A549 (cell line): ENCODE measurements at regions not wholly inside any gene's neighbourhood (a gene's known extent, or its start where the extent isn't known, plus 50 kb on each side); places are given as distances from the start of the nearest gene placed in this dataset.
A peak's percentile ranks its signal among the peaks of the same experiment; 100 is the strongest.
"Not testable (repeated sequence)": the region's sequence is repeated elsewhere in the genome, so short reads cannot be mapped to it uniquely, and the experiment has no call there.

Experiments used
- ATAC-seq, 2 experiments: fragments of 200-7000 bp in 1 of 2; fragments of >200 bp in 1 of 2; cut with Nextera tagmentation in 1 of 2; cut with Tn5 transposase in 1 of 2; 3 replicates each; pipeline versions ENCODE4 v1.8.0 to v1.9.1; 2018 to 2020; ENCODE audit warnings: mild to moderate bottlenecking in 1 of 2, moderate library complexity in 1 of 2
- CTCF ChIA-PET: fragments of 300-600 bp; sonication (Branson Sonifier 250); formaldehyde crosslinking; extraction: SDS; loops from one replicate; lab custom pipeline; 2021; ENCODE audit warnings: antibody characterized with exemption, inconsistent platforms; lab: Yijun Ruan, JAX
- POLR2A ChIA-PET: fragments of 350-600 bp; formaldehyde crosslinking; extraction: SDS; loops from one replicate; lab custom pipeline; 2021; ENCODE audit warnings: antibody characterized with exemption, inconsistent platforms; lab: Yijun Ruan, JAX
- DNase-seq, 2 experiments: peaks; one replicate each; pipeline versions ENCODE4 v3.0.0 to v3.0.0-alpha.2; 2011 to 2016; ENCODE audit warnings: low read depth in 1 of 2, low spot score in 1 of 2
- FAIRE-seq: peaks from 2 replicates; lab custom pipeline; 2011; peaks lifted over from hg19 to GRCh38; lab: Jason Lieb, UNC
- H3K27ac ChIP-seq, 2 experiments: fragments of >200 bp; sonication (Bioruptor Twin); formaldehyde crosslinking; 3 replicates each; pipeline ENCODE4 v1.5.1; 2016 to 2017
- H3K4me1 ChIP-seq: fragments of >200 bp; sonication (Bioruptor Twin); formaldehyde crosslinking; 3 replicates; pipeline ENCODE4 v1.6.1; 2016
- H3K4me2 ChIP-seq: fragments of >200 bp; sonication (Bioruptor Twin); formaldehyde crosslinking; 3 replicates; pipeline ENCODE4 v1.6.1; 2016
- H3K4me3 ChIP-seq: fragments of >200 bp; sonication (Bioruptor Twin); formaldehyde crosslinking; 3 replicates; pipeline ENCODE4 v1.5.1; 2016
- H3K9me3 ChIP-seq: fragments of >200 bp; sonication (Bioruptor Twin); formaldehyde crosslinking; 3 replicates; pipeline ENCODE4 v1.6.1; 2016
- BHLHE40 ChIP-seq: IDR thresholded peaks from 2 replicates; pipeline ENCODE4 v1.6.1; 2012; ENCODE audit warnings: low read depth, low read length, inconsistent platforms
- CBX2 ChIP-seq: fragments of 200-600 bp; sonication (generic); IDR thresholded peaks from 2 replicates; pipeline ENCODE4 v1.6.1; 2016; ENCODE audit warnings: low read depth, mild to moderate bottlenecking, borderline replicate concordance
- E2F6 ChIP-seq: IDR thresholded peaks from 2 replicates; pipeline ENCODE4 v1.6.1; 2012; ENCODE audit warnings: low read depth, borderline replicate concordance
- EHF ChIP-seq: fragments of 250-450 bp; sonication (Bioruptor Pico); IDR thresholded peaks from 2 replicates; pipeline ENCODE4 v1.5.0; 2020; ENCODE audit warnings: mild to moderate bottlenecking
- EHMT2 ChIP-seq: fragments of 200-600 bp; sonication (generic); IDR thresholded peaks from 2 replicates; pipeline ENCODE4 v1.6.1; 2016; ENCODE audit warnings: antibody characterized with exemption, low read depth, mild to moderate bottlenecking, moderate library complexity
- GATA3 ChIP-seq: IDR thresholded peaks from 2 replicates; pipeline ENCODE4 v1.6.1; 2012; ENCODE audit warnings: borderline replicate concordance
- HOXB13 ChIP-seq: fragments of 250-450 bp; sonication (Bioruptor Pico); IDR thresholded peaks from 2 replicates; pipeline ENCODE4 v1.5.0; 2020; ENCODE audit warnings: low read depth, mild to moderate bottlenecking, moderate library complexity
- KDM5A ChIP-seq: fragments of 200-600 bp; sonication (generic); IDR thresholded peaks from 2 replicates; pipeline ENCODE4 v1.6.1; 2016; ENCODE audit warnings: antibody characterized with exemption, mild to moderate bottlenecking
- MYC ChIP-seq: IDR thresholded peaks from 2 replicates; pipeline ENCODE4 v1.6.1; 2012; ENCODE audit warnings: mild to moderate bottlenecking, inconsistent platforms, low read length, improper control_type of control experiment, borderline replicate concordance
- NFE2L2 ChIP-seq: fragments of 150-350 bp; conservative IDR thresholded peaks from 2 replicates; pipeline ENCODE4 v1.6.1; 2014; ENCODE audit warnings: low read length
- NR3C1 ChIP-seq: fragments of >200 bp; sonication (Bioruptor Twin); formaldehyde crosslinking; IDR thresholded peaks from 3 replicates; pipeline ENCODE4 v1.6.1; 2017
- TFCP2L1 ChIP-seq: fragments of 250-450 bp; sonication (Bioruptor Pico); IDR thresholded peaks from 2 replicates; pipeline ENCODE4 v1.5.0; 2021; ENCODE audit warnings: mild to moderate bottlenecking
- TP53 ChIP-seq: fragments of 250-450 bp; sonication (Bioruptor Pico); IDR thresholded peaks from 2 replicates; pipeline ENCODE4 v1.5.0; 2021; ENCODE audit warnings: mild to moderate bottlenecking, moderate library complexity
- ZC3H11A ChIP-seq: fragments of 450-650 bp; IDR thresholded peaks from 2 replicates; pipeline ENCODE4 v1.6.1; 2014; ENCODE audit warnings: antibody characterized with exemption, mild to moderate bottlenecking
- WGBS: methylation state at CpG from one replicate; pipeline ENCODE4 v1.1.6; 2017; ENCODE audit errors: missing lambda C conversion rate; 5-methylcytosine and 5-hydroxymethylcytosine counted together

GRCh38 chr18:58808349-58808748 is 56.3 kb upstream of the ZNF532 start:
- no peaks in the 10 kb centered on the region for H3K9me3 ChIP-seq
- no peak for DNase-seq
- H3K4me1 ChIP-seq, result no peaks in the 10 kb centered on the region
- no peak for FAIRE-seq
- no peak overlapping the region for H3K27ac ChIP-seq
- no peak overlapping the region for H3K4me3 ChIP-seq
- ChIA-PET POLR2A (no interaction called here), CTCF (interaction anchor here (1.0 to 1.8 kb wide), 3 partner anchors 26 to 262 kb away, joined by 3 to 4 read pairs (median 4); no protein-coding TSS in a partner anchor)
- ATAC-seq, result no peak
- no peak overlapping the region for H3K4me2 ChIP-seq
- TF ChIP-seq GATA3 (no peak), BHLHE40 (no peak), TFCP2L1 (CRISPR knock-in tag) (no peak)
- 98% methylated on average over 8 of the region's 10 CpGs for WGBS

- FAIRE-seq, CTCF ChIA-PET, DNase-seq, H3K27ac ChIP-seq, H3K4me3 ChIP-seq, POLR2A ChIA-PET, ATAC-seq, H3K4me2 ChIP-seq, H3K4me1 ChIP-seq, H3K9me3 ChIP-seq: not testable (repeated sequence)
- WGBS, result 81% methylated on average over 13 of the region's 13 CpGs
These were observed 52.8 kb upstream of the ZNF532 start for GRCh38 chr18:58811859-58812258.

GRCh38 chr18:58813105-58813504 is 51.6 kb upstream of the ZNF532 start:
- no peak for TF ChIP-seq EHF (CRISPR knock-in tag)
- TF ChIP-seq NR3C1, result no peak
- no peak for FAIRE-seq

GRCh38 chr18:58813561-58814225 is 51.0 kb upstream of the ZNF532 start:
- H3K4me2 ChIP-seq, result no peak overlapping the region
- ATAC-seq, result no peak
- H3K27ac ChIP-seq, result no peak overlapping the region
- H3K4me1 ChIP-seq, result 0 out of 3 replicates have a peak, but pooled peaks cover 4% of the 10 kb centered on the region
- CTCF ChIA-PET, result no interaction called here
- POLR2A ChIA-PET, result no interaction called here
- no peaks in the 10 kb centered on the region for H3K9me3 ChIP-seq
- TF ChIP-seq EHMT2, result 0 out of 2 replicates have a peak, but pooled peaks have one; percentile 38
- no peak for TF ChIP-seq NFE2L2
- TF ChIP-seq, all 56 proteins: peak for 1
- no peak overlapping the region for H3K4me3 ChIP-seq
- no peak for DNase-seq
- FAIRE-seq, result no peak
- 71% methylated on average over 4 of the region's 4 CpGs for WGBS

More at GRCh38 chr18:58813105-58813504, 51.6 kb upstream of the ZNF532 start:
- DNase-seq, result no peak
- POLR2A ChIA-PET, result no interaction called here
- Histone ChIP-seq H3K4me1 (0 out of 3 replicates have a peak, but pooled peaks cover 4% of the 10 kb centered on the region), H3K27ac (no peak overlapping the region), H3K9me3 (no peaks in the 10 kb centered on the region), H3K4me2 (no peak overlapping the region), H3K4me3 (no peak overlapping the region)
- WGBS, result 98% methylated on average over 5 of the region's 5 CpGs
- no peak for ATAC-seq
- CTCF ChIA-PET, result interaction anchor here (0.8 kb wide), 1 partner anchor 42 kb away, joined by 3 read pairs; no protein-coding TSS in a partner anchor

- FAIRE-seq (no peak), ATAC-seq (no peak), DNase-seq (no peak)
- H3K4me2 ChIP-seq, result no peak overlapping the region
- 0 out of 3 replicates have a peak, but pooled peaks cover 4% of the 10 kb centered on the region for H3K4me1 ChIP-seq
- H3K9me3 ChIP-seq, result no peaks in the 10 kb centered on the region
- POLR2A ChIA-PET, result no interaction called here
- 81% methylated on average over 4 of the region's 4 CpGs for whole genome bisulfite sequencing
- H3K27ac ChIP-seq, result no peak overlapping the region
- CTCF ChIA-PET, result no interaction called here
- no peak overlapping the region for H3K4me3 ChIP-seq
- TF ChIP-seq GATA3 (no peak), NR3C1 (no peak), CBX2 (no peak), MYC (no peak), KDM5A (no peak), E2F6 (no peak), HOXB13 (CRISPR knock-in tag) (no peak), TP53 (CRISPR knock-in tag) (no peak), ZC3H11A (no peak)
These were observed 50.4 kb upstream of the ZNF532 start for GRCh38 chr18:58814317-58814716.
